Activated T-cell treated with anti-CD3 and anti-CD28 coated beads, Interleukin-2, amount 50 U/mL, for 24 hours (primary cell): ENCODE measurements at regions not wholly inside any gene's neighbourhood (a gene's known extent, or its start where the extent isn't known, plus 50 kb on each side); places are given as distances from the start of the nearest gene placed in this dataset.

Experiments used
- DNase-seq: peaks from one replicate; pipeline ENCODE4 v3.0.0-alpha.2; 2020
- H3K27ac Mint-ChIP-seq: 2 replicates; pipeline ENCODE4 v1.8.0; 2020; ENCODE audit warnings: mild to moderate bottlenecking, mixed read lengths
- H3K27me3 Mint-ChIP-seq: 2 replicates; pipeline ENCODE4 v1.8.0; 2020; ENCODE audit warnings: mixed read lengths
- H3K36me3 Mint-ChIP-seq: 2 replicates; pipeline ENCODE4 v1.8.0; 2020; ENCODE audit warnings: low read depth, mixed read lengths
- H3K4me1 Mint-ChIP-seq: 2 replicates; pipeline ENCODE4 v1.8.0; 2020; ENCODE audit warnings: low read depth, mixed read lengths
- H3K4me3 Mint-ChIP-seq: 2 replicates; pipeline ENCODE4 v1.8.0; 2020; ENCODE audit warnings: mild to moderate bottlenecking, moderate library complexity, mixed read lengths
- H3K9me3 Mint-ChIP-seq: 2 replicates; pipeline ENCODE4 v1.8.0; 2020; ENCODE audit warnings: mixed read lengths

- no peak for DNase-seq
- H3K4me1 Mint-ChIP-seq: no peaks in the 10 kb centered on the region
- H3K36me3 Mint-ChIP-seq: no peaks in the 10 kb centered on the region
- no peak overlapping the region for H3K27ac Mint-ChIP-seq
- no peak overlapping the region for H3K4me3 Mint-ChIP-seq
- peaks cover 19% of the 10 kb centered on the region for H3K9me3 Mint-ChIP-seq
- H3K27me3 Mint-ChIP-seq: no peaks in the 10 kb centered on the region
Measured at GRCh38 chr11:79600711-79601110, 159.9 kb upstream of the TENM4 start.

- Mint-ChIP-seq H3K9me3 (peaks cover 19% of the 10 kb centered on the region), H3K36me3 (no peaks in the 10 kb centered on the region), H3K4me1 (no peaks in the 10 kb centered on the region), H3K4me3 (no peak overlapping the region), H3K27me3 (no peaks in the 10 kb centered on the region), H3K27ac (no peak overlapping the region)
- DNase-seq: no peak
Measured at GRCh38 chr11:79594834-79595233, 154.0 kb upstream of the TENM4 start.

GRCh38 chr11:79592824-79593223 is 152.0 kb upstream of the TENM4 start:
- Mint-ChIP-seq H3K27ac (no peak overlapping the region), H3K9me3 (peaks cover 12% of the 10 kb centered on the region), H3K4me1 (no peaks in the 10 kb centered on the region), H3K36me3 (no peaks in the 10 kb centered on the region), H3K27me3 (no peaks in the 10 kb centered on the region), H3K4me3 (no peak overlapping the region)
- DNase-seq: no peak

- peaks cover 12% of the 10 kb centered on the region for H3K9me3 Mint-ChIP-seq
- no peak for DNase-seq
- H3K4me3 Mint-ChIP-seq: no peak overlapping the region
- H3K36me3 Mint-ChIP-seq: no peaks in the 10 kb centered on the region
- no peak overlapping the region for H3K27ac Mint-ChIP-seq
- no peaks in the 10 kb centered on the region for H3K4me1 Mint-ChIP-seq
- no peaks in the 10 kb centered on the region for H3K27me3 Mint-ChIP-seq
Measured at GRCh38 chr11:79592406-79592805, 151.6 kb upstream of the TENM4 start.

- H3K27ac Mint-ChIP-seq: no peak overlapping the region
- no peaks in the 10 kb centered on the region for H3K9me3 Mint-ChIP-seq
- no peaks in the 10 kb centered on the region for H3K27me3 Mint-ChIP-seq
- no peak overlapping the region for H3K4me3 Mint-ChIP-seq
- no peak for DNase-seq
- H3K4me1 Mint-ChIP-seq: no peaks in the 10 kb centered on the region
- H3K36me3 Mint-ChIP-seq: no peaks in the 10 kb centered on the region
Measured at GRCh38 chr11:79582434-79582833, 141.6 kb upstream of the TENM4 start.

GRCh38 chr11:79579063-79579462 is 138.2 kb upstream of the TENM4 start:
- Mint-ChIP-seq H3K27ac (no peak overlapping the region), H3K36me3 (no peaks in the 10 kb centered on the region), H3K4me1 (no peaks in the 10 kb centered on the region), H3K27me3 (no peaks in the 10 kb centered on the region), H3K9me3 (no peaks in the 10 kb centered on the region), H3K4me3 (no peak overlapping the region)
- no peak for DNase-seq

GRCh38 chr11:79578116-79578515 is 137.3 kb upstream of the TENM4 start:
- Mint-ChIP-seq H3K27ac (no peak overlapping the region), H3K27me3 (no peaks in the 10 kb centered on the region), H3K36me3 (no peaks in the 10 kb centered on the region), H3K4me3 (no peak overlapping the region), H3K4me1 (no peaks in the 10 kb centered on the region), H3K9me3 (peaks cover 2% of the 10 kb centered on the region)
- no peak for DNase-seq

- Mint-ChIP-seq H3K27me3 (no peaks in the 10 kb centered on the region), H3K4me1 (no peaks in the 10 kb centered on the region), H3K36me3 (no peaks in the 10 kb centered on the region), H3K4me3 (no peak overlapping the region), H3K27ac (no peak overlapping the region), H3K9me3 (peaks cover 2% of the 10 kb centered on the region)
- DNase-seq: no peak
Measured at GRCh38 chr11:79575701-79576100, 134.9 kb upstream of the TENM4 start.

GRCh38 chr11:79570104-79570503 is 129.3 kb upstream of the TENM4 start:
- Mint-ChIP-seq H3K4me1 (no peaks in the 10 kb centered on the region), H3K4me3 (no peak overlapping the region), H3K36me3 (no peaks in the 10 kb centered on the region), H3K27me3 (no peaks in the 10 kb centered on the region), H3K9me3 (peaks cover 5% of the 10 kb centered on the region), H3K27ac (no peak overlapping the region)
- no peak for DNase-seq

GRCh38 chr11:79564288-79564925 is 123.6 kb upstream of the TENM4 start:
- Mint-ChIP-seq H3K4me1 (no peaks in the 10 kb centered on the region), H3K36me3 (no peaks in the 10 kb centered on the region), H3K27me3 (no peaks in the 10 kb centered on the region), H3K4me3 (no peak overlapping the region), H3K9me3 (peaks cover 9% of the 10 kb centered on the region), H3K27ac (no peak overlapping the region)
- DNase-seq: no peak

GRCh38 chr11:79561496-79561895 is 120.7 kb upstream of the TENM4 start:
- Mint-ChIP-seq H3K27me3 (no peaks in the 10 kb centered on the region), H3K36me3 (no peaks in the 10 kb centered on the region), H3K4me1 (no peaks in the 10 kb centered on the region), H3K27ac (no peak overlapping the region), H3K9me3 (peaks cover 9% of the 10 kb centered on the region), H3K4me3 (no peak overlapping the region)
- no peak for DNase-seq

GRCh38 chr11:79550809-79551208 is 110.0 kb upstream of the TENM4 start:
- H3K36me3 Mint-ChIP-seq: no peaks in the 10 kb centered on the region
- DNase-seq: no peak
- no peaks in the 10 kb centered on the region for H3K4me1 Mint-ChIP-seq
- H3K27me3 Mint-ChIP-seq: no peaks in the 10 kb centered on the region
- H3K9me3 Mint-ChIP-seq: peaks cover 4% of the 10 kb centered on the region
- no peak overlapping the region for H3K27ac Mint-ChIP-seq
- no peak overlapping the region for H3K4me3 Mint-ChIP-seq

GRCh38 chr11:79547256-79547655 is 106.4 kb upstream of the TENM4 start:
- no peak overlapping the region for H3K27ac Mint-ChIP-seq
- no peaks in the 10 kb centered on the region for H3K27me3 Mint-ChIP-seq
- H3K36me3 Mint-ChIP-seq: no peaks in the 10 kb centered on the region
- DNase-seq: no peak
- H3K9me3 Mint-ChIP-seq: peaks cover 3% of the 10 kb centered on the region
- no peak overlapping the region for H3K4me3 Mint-ChIP-seq
- H3K4me1 Mint-ChIP-seq: no peaks in the 10 kb centered on the region

GRCh38 chr11:79546351-79546750 is 105.5 kb upstream of the TENM4 start:
- H3K9me3 Mint-ChIP-seq: no peaks in the 10 kb centered on the region
- H3K36me3 Mint-ChIP-seq: no peaks in the 10 kb centered on the region
- no peaks in the 10 kb centered on the region for H3K4me1 Mint-ChIP-seq
- H3K27me3 Mint-ChIP-seq: no peaks in the 10 kb centered on the region
- H3K4me3 Mint-ChIP-seq: no peak overlapping the region
- DNase-seq: no peak
- no peak overlapping the region for H3K27ac Mint-ChIP-seq

GRCh38 chr11:79544361-79544760 is 103.5 kb upstream of the TENM4 start:
- Mint-ChIP-seq H3K4me1 (no peaks in the 10 kb centered on the region), H3K4me3 (no peak overlapping the region), H3K27ac (no peak overlapping the region), H3K27me3 (no peaks in the 10 kb centered on the region), H3K9me3 (peaks cover 3% of the 10 kb centered on the region), H3K36me3 (no peaks in the 10 kb centered on the region)
- DNase-seq: no peak

- Mint-ChIP-seq H3K9me3 (peaks cover 4% of the 10 kb centered on the region), H3K36me3 (no peaks in the 10 kb centered on the region), H3K4me1 (no peaks in the 10 kb centered on the region), H3K27me3 (no peaks in the 10 kb centered on the region), H3K27ac (no peak overlapping the region), H3K4me3 (no peak overlapping the region)
- no peak for DNase-seq
Measured at GRCh38 chr11:79543101-79543500, 102.3 kb upstream of the TENM4 start.
